Chondrocyte (in vitro differentiated cells): ENCODE measurements at regions not wholly inside any gene's neighbourhood (a gene's known extent, or its start where the extent isn't known, plus 50 kb on each side); places are given as distances from the start of the nearest gene placed in this dataset.

Source experiments
- DNase-seq: peaks from one replicate; pipeline ENCODE4 v3.0.0; 2021; ENCODE audit warnings: mixed read lengths, low spot score
- H3K27ac Mint-ChIP-seq: one replicate; pipeline ENCODE4 v1.8.0; 2021; ENCODE audit warnings: mild to moderate bottlenecking, moderate library complexity, mixed read lengths; ENCODE audit not compliant: unreplicated experiment
- H3K27me3 Mint-ChIP-seq: 2 replicates; pipeline ENCODE4 v1.8.0; 2021; ENCODE audit warnings: low read depth, mixed read lengths
- H3K36me3 Mint-ChIP-seq: 2 replicates; pipeline ENCODE4 v1.8.0; 2021; ENCODE audit warnings: low read depth, mixed read lengths
- H3K4me1 Mint-ChIP-seq: 2 replicates; pipeline ENCODE4 v1.8.0; 2021; ENCODE audit warnings: low read depth, mild to moderate bottlenecking, mixed read lengths
- H3K4me3 Mint-ChIP-seq: one replicate; pipeline ENCODE4 v1.8.0; 2021; ENCODE audit warnings: mild to moderate bottlenecking, moderate library complexity, mixed read lengths; ENCODE audit not compliant: unreplicated experiment
- H3K9me3 Mint-ChIP-seq: 2 replicates; pipeline ENCODE4 v1.8.0; 2021; ENCODE audit warnings: low read depth, mixed read lengths
- TF ChIP-seq, protein P1 (sequence below): fragments of 200-600 bp; sonication (generic); IDR thresholded peaks from 2 replicates; pipeline ENCODE4 v1.5.0; 2021; ENCODE audit warnings: antibody characterized with exemption, mild to moderate bottlenecking, moderate library complexity

DNA sequence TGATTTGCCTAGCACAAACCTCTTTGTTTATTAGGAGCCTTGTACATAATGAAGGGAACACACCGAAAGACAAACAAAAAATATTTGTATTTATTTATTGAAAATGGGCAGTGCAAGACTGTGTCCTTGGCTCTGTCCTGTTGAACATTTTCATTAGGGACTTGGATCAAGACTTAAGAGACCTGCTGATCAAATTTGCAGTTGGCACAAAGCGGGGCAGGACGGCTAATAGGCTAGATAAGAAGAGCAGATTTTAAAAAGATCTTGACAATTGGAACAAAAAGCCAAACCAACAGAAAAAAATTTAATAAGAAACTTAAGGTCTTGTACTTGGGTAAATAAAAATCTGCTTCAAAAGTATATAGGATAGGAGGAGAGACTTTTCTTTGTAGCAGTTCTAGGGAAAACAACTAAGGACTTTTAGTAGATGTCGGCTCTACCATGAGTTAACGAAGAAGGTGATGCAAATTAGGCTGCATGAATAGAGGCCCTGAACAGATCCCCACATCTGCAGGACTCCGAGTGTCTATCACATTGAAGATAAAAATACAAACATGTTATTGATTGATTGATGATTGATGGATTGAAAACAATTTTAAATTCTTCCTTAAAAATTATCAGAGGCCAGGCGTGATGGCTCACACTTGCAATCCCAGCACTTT, 124.1 kb upstream of the SPACA1 start:
- no peaks in the 10 kb centered on the region for H3K9me3 Mint-ChIP-seq
- H3K4me3 Mint-ChIP-seq = no peak overlapping the region
- H3K27ac Mint-ChIP-seq = no peak overlapping the region
- no peaks in the 10 kb centered on the region for H3K36me3 Mint-ChIP-seq
- no peaks in the 10 kb centered on the region for H3K4me1 Mint-ChIP-seq
- peaks cover 41% of the 10 kb centered on the region for H3K27me3 Mint-ChIP-seq
- no peak for DNase-seq
- TF ChIP-seq, protein P1, sequence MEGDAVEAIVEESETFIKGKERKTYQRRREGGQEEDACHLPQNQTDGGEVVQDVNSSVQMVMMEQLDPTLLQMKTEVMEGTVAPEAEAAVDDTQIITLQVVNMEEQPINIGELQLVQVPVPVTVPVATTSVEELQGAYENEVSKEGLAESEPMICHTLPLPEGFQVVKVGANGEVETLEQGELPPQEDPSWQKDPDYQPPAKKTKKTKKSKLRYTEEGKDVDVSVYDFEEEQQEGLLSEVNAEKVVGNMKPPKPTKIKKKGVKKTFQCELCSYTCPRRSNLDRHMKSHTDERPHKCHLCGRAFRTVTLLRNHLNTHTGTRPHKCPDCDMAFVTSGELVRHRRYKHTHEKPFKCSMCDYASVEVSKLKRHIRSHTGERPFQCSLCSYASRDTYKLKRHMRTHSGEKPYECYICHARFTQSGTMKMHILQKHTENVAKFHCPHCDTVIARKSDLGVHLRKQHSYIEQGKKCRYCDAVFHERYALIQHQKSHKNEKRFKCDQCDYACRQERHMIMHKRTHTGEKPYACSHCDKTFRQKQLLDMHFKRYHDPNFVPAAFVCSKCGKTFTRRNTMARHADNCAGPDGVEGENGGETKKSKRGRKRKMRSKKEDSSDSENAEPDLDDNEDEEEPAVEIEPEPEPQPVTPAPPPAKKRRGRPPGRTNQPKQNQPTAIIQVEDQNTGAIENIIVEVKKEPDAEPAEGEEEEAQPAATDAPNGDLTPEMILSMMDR = no peak

DNA sequence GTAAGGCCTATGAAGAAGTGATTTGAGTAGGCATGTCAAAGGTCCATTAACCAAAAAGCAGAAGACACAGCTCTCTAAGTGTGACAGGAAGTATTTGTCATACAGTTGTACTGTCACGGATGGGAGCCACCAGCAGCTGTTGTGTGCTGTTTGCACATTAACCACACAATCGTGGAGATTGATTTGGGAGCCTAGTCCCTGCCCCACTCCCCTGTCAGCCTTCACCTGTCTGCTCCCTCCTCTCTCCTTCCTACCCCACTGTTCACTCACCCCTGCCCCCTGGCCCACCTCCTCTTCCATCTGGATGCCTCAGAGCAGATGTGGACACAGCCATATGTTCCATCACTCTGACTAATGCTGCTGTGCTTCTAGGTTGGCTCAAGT, 124.7 kb upstream of the SPACA1 start:
- DNase-seq = no peak
- Mint-ChIP-seq H3K27me3 (peaks cover 42% of the 10 kb centered on the region), H3K4me1 (no peaks in the 10 kb centered on the region), H3K9me3 (no peaks in the 10 kb centered on the region), H3K27ac (no peak overlapping the region), H3K4me3 (no peak overlapping the region), H3K36me3 (no peaks in the 10 kb centered on the region)
- TF ChIP-seq, protein P1 = no peak

DNA sequence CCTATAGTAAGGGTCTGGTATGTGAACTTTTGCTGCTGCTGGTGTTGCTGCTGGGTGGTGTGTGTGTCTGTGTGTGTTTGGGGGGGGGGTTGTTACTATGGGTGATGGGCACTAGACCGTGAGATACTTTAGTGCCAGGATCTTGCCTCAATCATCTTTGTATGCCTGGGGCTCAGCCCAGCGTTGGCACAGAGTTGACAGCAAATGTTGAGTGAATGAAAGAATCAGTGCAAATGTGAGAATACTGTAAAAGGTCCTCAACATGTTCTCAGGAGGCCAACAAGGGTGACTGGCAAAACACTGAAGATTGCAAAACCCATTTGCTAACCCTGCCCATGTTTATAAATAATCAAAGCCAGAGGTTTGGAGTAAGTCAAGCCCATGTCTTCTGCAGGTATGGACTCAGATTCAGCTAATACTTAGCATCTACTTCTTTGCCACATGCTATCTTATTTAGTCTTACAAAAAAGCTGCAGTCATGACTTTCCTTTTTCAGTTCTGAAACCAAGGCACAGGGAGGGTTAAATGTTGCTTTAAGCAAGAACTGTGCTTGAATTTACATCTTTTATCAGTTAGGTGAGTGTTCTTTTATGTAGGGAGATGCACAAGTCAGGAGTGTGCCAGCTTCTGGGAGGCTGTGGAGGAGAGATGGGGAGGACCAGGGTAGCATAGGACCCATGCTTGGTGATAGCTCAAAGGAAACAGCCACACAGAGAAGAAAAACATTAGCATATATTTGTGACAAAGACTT, 125.3 kb upstream of the SPACA1 start:
- no peaks in the 10 kb centered on the region for H3K9me3 Mint-ChIP-seq
- H3K4me3 Mint-ChIP-seq = no peak overlapping the region
- H3K27ac Mint-ChIP-seq = no peak overlapping the region
- H3K36me3 Mint-ChIP-seq = no peaks in the 10 kb centered on the region
- H3K27me3 Mint-ChIP-seq = peaks cover 45% of the 10 kb centered on the region
- DNase-seq = no peak
- no peaks in the 10 kb centered on the region for H3K4me1 Mint-ChIP-seq
- TF ChIP-seq, protein P1 = no peak

DNA sequence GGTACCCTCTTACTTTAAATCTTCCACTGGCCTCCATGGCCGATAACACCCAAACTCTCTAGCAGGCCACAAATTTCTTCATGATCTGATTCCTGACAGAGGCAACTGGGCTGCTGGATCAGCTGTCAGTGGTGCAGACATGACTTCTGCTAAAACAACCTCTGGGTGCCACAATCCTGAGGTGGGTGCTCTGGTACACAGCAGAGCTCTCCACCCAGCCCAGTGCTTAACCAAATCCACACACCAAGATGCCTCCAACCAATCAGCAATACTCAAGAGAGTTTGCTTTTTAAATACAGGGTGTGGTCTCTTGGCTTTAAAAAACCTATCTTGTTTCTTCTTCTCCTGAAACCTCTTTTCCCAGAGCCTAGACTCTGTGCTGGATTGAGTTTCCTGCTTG, 126.6 kb upstream of the SPACA1 start:
- no peak for DNase-seq
- Mint-ChIP-seq H3K4me1 (no peaks in the 10 kb centered on the region), H3K27me3 (peaks cover 50% of the 10 kb centered on the region), H3K36me3 (no peaks in the 10 kb centered on the region), H3K27ac (no peak overlapping the region), H3K4me3 (no peak overlapping the region), H3K9me3 (no peaks in the 10 kb centered on the region)
- TF ChIP-seq, protein P1 = no peak

DNA sequence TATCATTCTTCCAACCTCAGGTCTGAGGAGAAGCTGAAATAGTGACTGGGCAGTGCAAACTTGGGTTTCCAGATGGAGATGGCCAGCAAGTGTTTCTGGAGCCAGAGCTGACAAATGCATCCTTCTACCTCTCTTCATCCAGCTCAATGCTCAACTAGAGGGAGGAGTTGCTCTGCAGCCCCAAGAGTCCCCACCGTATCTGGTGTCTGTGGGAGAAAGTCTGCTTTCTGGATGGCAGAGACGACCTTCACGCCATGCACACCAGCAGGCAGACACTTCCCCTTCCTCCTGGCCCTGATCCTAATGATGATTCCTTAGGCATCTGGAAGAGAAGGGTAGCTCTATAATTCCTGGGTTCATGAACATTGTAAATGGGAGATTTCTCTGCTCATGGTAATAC, 127.4 kb upstream of the SPACA1 start:
- no peaks in the 10 kb centered on the region for H3K4me1 Mint-ChIP-seq
- no peaks in the 10 kb centered on the region for H3K9me3 Mint-ChIP-seq
- TF ChIP-seq, protein P1 = no peak
- DNase-seq = no peak
- no peak overlapping the region for H3K27ac Mint-ChIP-seq
- no peak overlapping the region for H3K4me3 Mint-ChIP-seq
- H3K27me3 Mint-ChIP-seq = peaks cover 50% of the 10 kb centered on the region
- no peaks in the 10 kb centered on the region for H3K36me3 Mint-ChIP-seq
